ENCODE measurements at regions not wholly inside any gene's neighbourhood (a gene's known extent, or its start where the extent isn't known, plus 50 kb on each side); places are given as distances from the start of the nearest gene placed in this dataset.
"Not testable (repeated sequence)": the region's sequence is repeated elsewhere in the genome, so short reads cannot be mapped to it uniquely, and the experiment has no call there.

DNA sequence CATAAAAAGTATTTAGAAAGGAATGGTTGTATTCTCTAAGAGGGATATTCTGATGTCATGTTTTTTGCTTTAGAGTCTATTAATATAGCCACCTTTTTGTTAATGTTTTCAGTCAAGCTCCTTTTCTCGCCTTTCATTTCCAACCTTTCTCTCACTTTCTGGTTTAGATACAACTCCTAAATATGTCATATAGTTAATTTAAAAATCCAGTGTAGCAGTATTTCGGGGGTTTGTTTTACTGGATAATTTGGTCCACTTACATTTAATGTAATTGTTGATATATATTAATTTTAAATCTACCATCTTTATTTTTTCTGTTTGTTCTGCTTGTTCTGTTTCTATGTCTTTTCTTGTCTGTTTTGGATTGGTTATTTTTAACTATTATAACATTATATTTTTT lies 121.1 kb downstream of the FAM72C start:
- not testable (repeated sequence) for DNase-seq (ENCODE audit: low read depth in 6 of 9, low spot score in 9 of 9); H3K27me3 ChIP-seq (ENCODE audit: control insufficient read depth in 2 of 2, insufficient read depth in 1 of 2, low read length in 1 of 2); H3K36me3 ChIP-seq (ENCODE audit: control insufficient read depth in 2 of 2, insufficient read depth in 2 of 2, low read length in 1 of 2); H3K4me3 ChIP-seq (ENCODE audit: low read length in 2 of 2); H3K4me1 ChIP-seq (ENCODE audit: control insufficient read depth in 2 of 2, insufficient read depth in 2 of 2, low read length in 2 of 2); H3K9me3 ChIP-seq (ENCODE audit: control insufficient read depth in 2 of 2, insufficient read depth in 1 of 2, low read length in 1 of 2); H3K27ac ChIP-seq (ENCODE audit: low read depth in 1 of 2, low read length in 1 of 2)
- WGBS, result 95% methylated on average over 2 of the region's 2 CpGs

GRCh38 chr1:143848859-143849258 lies 122.9 kb downstream of the FAM72C start:
- H3K4me1 ChIP-seq (ENCODE audit: control insufficient read depth in 2 of 2, insufficient read depth in 2 of 2, low read length in 2 of 2); H3K4me3 ChIP-seq (ENCODE audit: low read length in 2 of 2); H3K9me3 ChIP-seq (ENCODE audit: control insufficient read depth in 2 of 2, insufficient read depth in 1 of 2, low read length in 1 of 2); H3K27me3 ChIP-seq (ENCODE audit: control insufficient read depth in 2 of 2, insufficient read depth in 1 of 2, low read length in 1 of 2); DNase-seq (ENCODE audit: low read depth in 6 of 9, low spot score in 9 of 9); H3K27ac ChIP-seq (ENCODE audit: low read depth in 1 of 2, low read length in 1 of 2); H3K36me3 ChIP-seq (ENCODE audit: control insufficient read depth in 2 of 2, insufficient read depth in 2 of 2, low read length in 1 of 2): not testable (repeated sequence)

GRCh38 chr1:143845193-143845592 lies 126.6 kb downstream of the FAM72C start:
- H3K27ac ChIP-seq (ENCODE audit: low read depth in 1 of 2, low read length in 1 of 2); DNase-seq (ENCODE audit: low read depth in 6 of 9, low spot score in 9 of 9); H3K4me1 ChIP-seq (ENCODE audit: control insufficient read depth in 2 of 2, insufficient read depth in 2 of 2, low read length in 2 of 2); H3K9me3 ChIP-seq (ENCODE audit: control insufficient read depth in 2 of 2, insufficient read depth in 1 of 2, low read length in 1 of 2); H3K27me3 ChIP-seq (ENCODE audit: control insufficient read depth in 2 of 2, insufficient read depth in 1 of 2, low read length in 1 of 2); H3K36me3 ChIP-seq (ENCODE audit: control insufficient read depth in 2 of 2, insufficient read depth in 2 of 2, low read length in 1 of 2); H3K4me3 ChIP-seq (ENCODE audit: low read length in 2 of 2): not testable (repeated sequence)
- 86% methylated on average over 1 of the region's 1 CpG for WGBS

- 70% methylated on average over 1 of the region's 2 CpGs for WGBS
- H3K9me3 ChIP-seq (ENCODE audit: control insufficient read depth in 2 of 2, insufficient read depth in 1 of 2, low read length in 1 of 2); H3K27me3 ChIP-seq (ENCODE audit: control insufficient read depth in 2 of 2, insufficient read depth in 1 of 2, low read length in 1 of 2); H3K36me3 ChIP-seq (ENCODE audit: control insufficient read depth in 2 of 2, insufficient read depth in 2 of 2, low read length in 1 of 2); DNase-seq (ENCODE audit: low read depth in 6 of 9, low spot score in 9 of 9); H3K4me3 ChIP-seq (ENCODE audit: low read length in 2 of 2); H3K4me1 ChIP-seq (ENCODE audit: control insufficient read depth in 2 of 2, insufficient read depth in 2 of 2, low read length in 2 of 2); H3K27ac ChIP-seq (ENCODE audit: low read depth in 1 of 2, low read length in 1 of 2): not testable (repeated sequence)
Observed at GRCh38 chr1:143842058-143842457, 129.7 kb downstream of the FAM72C start.

GRCh38 chr1:143839182-143839581 lies 132.6 kb downstream of the FAM72C start:
- not testable (repeated sequence) for H3K4me3 ChIP-seq (ENCODE audit: low read length in 2 of 2); H3K4me1 ChIP-seq (ENCODE audit: control insufficient read depth in 2 of 2, insufficient read depth in 2 of 2, low read length in 2 of 2); H3K9me3 ChIP-seq (ENCODE audit: control insufficient read depth in 2 of 2, insufficient read depth in 1 of 2, low read length in 1 of 2); DNase-seq (ENCODE audit: low read depth in 6 of 9, low spot score in 9 of 9); H3K27ac ChIP-seq (ENCODE audit: low read depth in 1 of 2, low read length in 1 of 2); H3K36me3 ChIP-seq (ENCODE audit: control insufficient read depth in 2 of 2, insufficient read depth in 2 of 2, low read length in 1 of 2); H3K27me3 ChIP-seq (ENCODE audit: control insufficient read depth in 2 of 2, insufficient read depth in 1 of 2, low read length in 1 of 2)
- 15% methylated on average over 4 of the region's 32 CpGs for WGBS

GRCh38 chr1:143838598-143838929 lies 133.2 kb downstream of the FAM72C start:
- H3K27me3 ChIP-seq (ENCODE audit: control insufficient read depth in 2 of 2, insufficient read depth in 1 of 2, low read length in 1 of 2); H3K36me3 ChIP-seq (ENCODE audit: control insufficient read depth in 2 of 2, insufficient read depth in 2 of 2, low read length in 1 of 2); H3K4me1 ChIP-seq (ENCODE audit: control insufficient read depth in 2 of 2, insufficient read depth in 2 of 2, low read length in 2 of 2); H3K27ac ChIP-seq (ENCODE audit: low read depth in 1 of 2, low read length in 1 of 2); DNase-seq (ENCODE audit: low read depth in 6 of 9, low spot score in 9 of 9); H3K9me3 ChIP-seq (ENCODE audit: control insufficient read depth in 2 of 2, insufficient read depth in 1 of 2, low read length in 1 of 2); H3K4me3 ChIP-seq (ENCODE audit: low read length in 2 of 2): not testable (repeated sequence)
- WGBS, result no CpG with 5 or more reads among the region's 21 CpGs

GRCh38 chr1:143837924-143838597 lies 133.7 kb downstream of the FAM72C start:
- H3K9me3 ChIP-seq (ENCODE audit: control insufficient read depth in 2 of 2, insufficient read depth in 1 of 2, low read length in 1 of 2); H3K4me3 ChIP-seq (ENCODE audit: low read length in 2 of 2); DNase-seq (ENCODE audit: low read depth in 6 of 9, low spot score in 9 of 9); H3K27me3 ChIP-seq (ENCODE audit: control insufficient read depth in 2 of 2, insufficient read depth in 1 of 2, low read length in 1 of 2); H3K27ac ChIP-seq (ENCODE audit: low read depth in 1 of 2, low read length in 1 of 2); H3K36me3 ChIP-seq (ENCODE audit: control insufficient read depth in 2 of 2, insufficient read depth in 2 of 2, low read length in 1 of 2); H3K4me1 ChIP-seq (ENCODE audit: control insufficient read depth in 2 of 2, insufficient read depth in 2 of 2, low read length in 2 of 2): not testable (repeated sequence)
- 19% methylated on average over 23 of the region's 25 CpGs for WGBS

- 100% methylated on average over 1 of the region's 4 CpGs for WGBS
Observed at GRCh38 chr1:143833376-143833775, 138.4 kb downstream of the FAM72C start.

GRCh38 chr1:143832379-143832716 lies 139.4 kb downstream of the FAM72C start:
- not testable (repeated sequence) for DNase-seq (ENCODE audit: low read depth in 6 of 9, low spot score in 9 of 9); H3K9me3 ChIP-seq (ENCODE audit: control insufficient read depth in 2 of 2, insufficient read depth in 1 of 2, low read length in 1 of 2); H3K36me3 ChIP-seq (ENCODE audit: control insufficient read depth in 2 of 2, insufficient read depth in 2 of 2, low read length in 1 of 2); H3K4me1 ChIP-seq (ENCODE audit: control insufficient read depth in 2 of 2, insufficient read depth in 2 of 2, low read length in 2 of 2); H3K4me3 ChIP-seq (ENCODE audit: low read length in 2 of 2); H3K27ac ChIP-seq (ENCODE audit: low read depth in 1 of 2, low read length in 1 of 2); H3K27me3 ChIP-seq (ENCODE audit: control insufficient read depth in 2 of 2, insufficient read depth in 1 of 2, low read length in 1 of 2)
- 86% methylated on average over 5 of the region's 5 CpGs for WGBS

More at GRCh38 chr1:143833376-143833775, 138.4 kb downstream of the FAM72C start:
- not testable (repeated sequence) for H3K4me3 ChIP-seq (ENCODE audit: low read length in 2 of 2); H3K4me1 ChIP-seq (ENCODE audit: control insufficient read depth in 2 of 2, insufficient read depth in 2 of 2, low read length in 2 of 2); H3K27me3 ChIP-seq (ENCODE audit: control insufficient read depth in 2 of 2, insufficient read depth in 1 of 2, low read length in 1 of 2); DNase-seq (ENCODE audit: low read depth in 6 of 9, low spot score in 9 of 9); H3K36me3 ChIP-seq (ENCODE audit: control insufficient read depth in 2 of 2, insufficient read depth in 2 of 2, low read length in 1 of 2); H3K27ac ChIP-seq (ENCODE audit: low read depth in 1 of 2, low read length in 1 of 2); H3K9me3 ChIP-seq (ENCODE audit: control insufficient read depth in 2 of 2, insufficient read depth in 1 of 2, low read length in 1 of 2)

All from thymus (tissue), 11 donors.